Stimulated activated CD4-positive, alpha-beta T cell treated with anti-CD3 and anti-CD28 coated beads, Interleukin-2, amount 100 ng/mL, for 4 hours (primary cell): ENCODE measurements at regions not wholly inside any gene's neighbourhood (a gene's known extent, or its start where the extent isn't known, plus 50 kb on each side); places are given as distances from the start of the nearest gene placed in this dataset.

Source experiments
- DNase-seq: peaks from one replicate; pipeline ENCODE4 v3.0.0-alpha.2; 2020; ENCODE audit warnings: low read depth

DNA sequence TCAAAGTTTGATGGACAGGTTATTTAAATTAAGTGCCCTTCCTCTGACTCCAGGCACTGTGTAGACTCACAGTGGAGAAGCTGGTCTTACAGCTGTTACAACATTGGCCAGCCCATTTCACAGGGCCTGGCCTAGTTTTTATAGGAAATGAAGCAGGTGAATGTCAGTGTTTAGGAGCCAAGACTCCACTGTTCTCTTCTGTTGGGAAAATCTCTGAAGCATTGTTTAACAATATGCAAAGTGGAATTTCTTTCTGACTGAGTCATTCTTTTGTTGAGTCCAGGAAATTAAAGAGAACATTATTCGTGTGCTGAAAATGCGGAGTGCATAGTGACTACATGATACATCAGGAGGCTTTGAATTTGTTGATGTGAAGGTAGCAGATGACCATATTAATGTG, 64.7 kb downstream of the ARRDC4 start:
- no peak for DNase-seq

DNA sequence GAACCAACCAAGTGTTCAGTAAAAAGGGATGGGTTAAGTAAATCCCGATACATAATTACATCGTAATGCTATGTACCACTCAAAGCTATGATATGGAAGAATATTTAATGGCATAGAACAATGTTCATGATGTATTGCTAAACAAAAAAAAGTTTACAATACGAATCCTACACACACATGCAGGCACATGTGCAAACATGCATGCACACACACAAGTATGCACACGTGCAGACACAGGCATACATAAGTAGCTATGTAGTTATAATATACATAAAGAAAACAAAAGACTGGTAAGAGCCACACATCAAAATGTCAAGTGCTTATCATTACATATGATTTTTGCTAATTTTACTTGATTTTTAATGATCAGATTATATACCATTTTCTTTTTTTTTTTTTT, 74.2 kb downstream of the ARRDC4 start:
- DNase-seq: no peak

- no peak for DNase-seq
Observed at GRCh38 chr15:98035134-98035533, 74.6 kb downstream of the ARRDC4 start.

GRCh38 chr15:98035577-98036010, 75.1 kb downstream of the ARRDC4 start:
- DNase-seq: no peak

GRCh38 chr15:98039596-98039995, 79.1 kb downstream of the ARRDC4 start:
- no peak for DNase-seq

DNA sequence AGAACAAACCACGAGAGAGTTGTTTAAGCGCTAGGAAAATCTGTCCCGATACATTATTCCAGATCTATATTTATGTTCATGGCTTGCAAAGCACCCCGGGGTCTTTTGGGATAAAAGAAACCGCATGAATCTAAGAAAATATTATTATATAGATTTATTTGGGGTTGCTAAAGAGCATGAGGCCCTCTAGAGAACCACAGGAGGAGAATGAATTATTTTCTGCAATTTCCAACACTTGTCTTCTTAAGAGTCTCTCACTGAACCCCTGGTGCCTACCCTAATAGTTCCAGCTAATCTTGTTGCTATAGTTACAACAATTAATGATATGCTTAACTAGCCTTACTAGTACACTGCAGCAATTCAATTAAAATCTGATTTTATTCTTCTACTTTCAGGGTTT, 79.6 kb downstream of the ARRDC4 start:
- no peak for DNase-seq

DNA sequence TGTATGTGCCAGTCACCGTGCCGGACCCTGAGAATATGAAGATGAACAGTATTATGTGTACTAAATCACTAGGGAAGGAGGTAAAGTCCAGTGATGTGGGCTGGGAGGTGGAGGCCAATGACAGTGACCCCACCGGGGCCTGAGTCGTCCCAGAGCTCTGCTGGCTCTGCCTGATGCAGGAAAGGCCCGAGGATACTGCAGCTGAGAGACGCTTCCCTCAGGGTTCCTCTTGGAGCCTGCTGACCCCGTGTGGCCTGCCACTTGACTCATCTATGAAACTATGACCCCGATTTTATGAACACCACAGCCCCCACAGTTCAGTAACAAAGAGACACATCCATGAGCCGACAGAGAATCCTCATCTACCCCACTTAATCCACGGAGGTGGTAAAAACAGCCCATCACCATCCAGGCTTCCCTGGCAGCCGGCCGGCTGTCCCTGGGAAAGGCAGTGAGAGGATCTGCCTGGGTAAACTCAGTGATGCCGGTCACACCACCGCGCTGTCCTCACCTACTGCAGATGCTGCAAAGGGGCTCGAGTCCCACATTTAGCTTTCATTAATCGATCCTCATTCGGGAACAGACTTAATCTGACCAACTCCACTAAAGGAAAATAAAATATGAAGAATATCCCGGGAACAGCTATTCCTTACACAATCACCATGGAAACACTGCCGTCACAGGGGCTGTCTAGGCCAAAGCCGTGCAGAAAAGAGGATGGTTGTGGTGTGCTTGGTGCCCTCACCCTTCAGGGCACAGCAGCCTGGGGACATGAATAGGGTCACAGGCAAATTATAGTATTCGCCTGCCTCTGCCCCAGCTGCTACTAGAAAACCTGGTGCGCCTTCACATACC, 82.9 kb downstream of the ARRDC4 start:
- no peak for DNase-seq

- no peak for DNase-seq
Observed at GRCh38 chr15:98051734-98052133, 91.2 kb downstream of the ARRDC4 start.

GRCh38 chr15:98057453-98057852, 97.0 kb downstream of the ARRDC4 start:
- DNase-seq: no peak

DNA sequence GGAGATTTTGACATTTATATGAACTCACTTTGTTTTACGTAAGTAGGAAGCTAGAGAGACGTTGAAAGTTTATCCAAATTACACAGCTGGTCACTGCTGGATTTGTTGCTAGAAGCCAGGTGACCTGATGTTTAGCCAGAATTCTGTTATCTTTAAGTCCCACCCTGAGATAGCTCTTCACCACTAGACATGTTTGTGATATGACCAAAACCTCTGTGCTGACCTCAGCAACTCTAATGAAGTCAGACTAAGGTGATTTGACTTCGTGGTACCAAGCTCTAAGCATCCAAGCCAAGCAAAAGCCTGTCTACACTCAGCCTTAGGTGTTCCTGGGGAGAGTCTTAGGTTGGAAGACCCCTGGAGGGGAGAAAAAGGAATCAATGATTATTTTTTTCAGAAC, 102.4 kb downstream of the ARRDC4 start:
- no peak for DNase-seq

DNA sequence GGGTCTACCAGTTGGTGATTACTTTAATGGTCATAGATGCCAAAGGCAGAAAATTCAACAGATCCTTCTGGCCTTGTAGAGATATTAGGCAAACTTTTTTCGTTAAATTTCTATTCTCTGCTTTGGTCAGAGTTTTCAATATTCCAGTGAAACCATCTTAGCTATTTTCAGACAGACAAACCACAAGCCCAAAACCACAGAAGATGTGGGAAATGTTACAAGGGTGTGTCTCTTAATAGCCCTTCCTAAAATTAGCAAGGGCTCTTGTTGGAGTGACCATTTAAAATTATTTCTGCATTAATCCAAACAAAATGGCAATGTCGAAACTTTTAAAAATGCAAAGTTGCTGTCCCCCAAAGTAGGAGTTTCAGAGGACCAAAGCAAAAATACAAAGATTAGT, 102.8 kb downstream of the ARRDC4 start:
- DNase-seq: no peak

DNA sequence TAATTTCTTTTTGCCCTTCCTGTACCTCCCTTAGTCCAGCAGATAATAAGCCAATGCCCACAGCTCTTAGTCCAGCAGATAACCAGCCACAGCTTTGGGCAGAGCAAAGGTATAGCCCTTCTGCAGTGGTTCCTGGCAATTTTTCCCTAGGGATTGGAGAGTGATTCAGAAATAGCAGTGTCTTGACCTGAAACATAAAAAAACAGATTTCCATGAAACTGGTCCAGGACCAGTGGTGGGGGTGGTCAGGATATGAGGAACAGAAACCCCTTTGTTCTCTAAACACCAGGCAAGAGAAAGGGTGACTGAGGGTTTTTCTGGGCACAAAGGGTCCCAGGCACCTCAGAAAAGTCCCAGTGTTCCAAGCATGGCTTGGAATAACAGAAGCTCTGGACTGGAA, 103.4 kb downstream of the ARRDC4 start:
- no peak for DNase-seq

GRCh38 chr15:98067339-98067738, 106.8 kb downstream of the ARRDC4 start:
- DNase-seq: no peak

DNA sequence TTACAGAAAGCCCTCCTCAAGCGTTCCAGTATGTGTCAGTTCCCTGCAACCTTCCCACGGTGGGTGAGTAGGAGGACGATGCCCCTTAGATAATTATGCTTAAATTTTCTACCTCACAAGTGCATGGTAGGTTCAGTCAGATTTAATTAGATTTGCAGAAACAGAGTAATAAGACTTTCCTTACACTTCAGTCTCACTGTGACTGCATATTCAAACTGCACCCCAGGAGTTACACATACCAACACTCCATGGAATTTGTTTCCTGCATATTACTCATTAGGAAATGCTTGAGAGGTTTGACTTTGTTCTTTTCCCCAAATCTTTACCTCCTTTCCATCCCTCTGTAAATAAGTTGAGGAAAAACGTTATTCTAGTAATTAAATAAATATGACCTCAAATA, 108.8 kb downstream of the ARRDC4 start:
- DNase-seq: no peak

DNA sequence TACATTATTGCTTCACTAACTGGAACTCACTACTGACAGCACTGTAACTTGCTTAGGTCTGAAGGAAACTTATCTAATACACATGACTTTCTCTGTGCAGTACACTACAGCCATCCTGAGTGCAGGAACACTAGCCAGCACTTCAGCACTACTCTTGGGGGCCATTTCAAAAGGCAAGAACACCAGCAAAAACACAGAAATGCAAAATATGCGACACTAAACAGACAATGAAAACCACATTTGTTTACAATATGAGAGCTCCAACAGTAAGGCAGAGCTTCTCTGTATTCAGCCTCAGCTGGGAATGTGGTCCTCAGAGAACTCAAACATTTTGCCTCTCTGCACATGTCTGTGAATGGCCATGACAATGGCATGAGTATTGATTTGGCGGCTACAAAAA, 109.6 kb downstream of the ARRDC4 start:
- DNase-seq: no peak

DNA sequence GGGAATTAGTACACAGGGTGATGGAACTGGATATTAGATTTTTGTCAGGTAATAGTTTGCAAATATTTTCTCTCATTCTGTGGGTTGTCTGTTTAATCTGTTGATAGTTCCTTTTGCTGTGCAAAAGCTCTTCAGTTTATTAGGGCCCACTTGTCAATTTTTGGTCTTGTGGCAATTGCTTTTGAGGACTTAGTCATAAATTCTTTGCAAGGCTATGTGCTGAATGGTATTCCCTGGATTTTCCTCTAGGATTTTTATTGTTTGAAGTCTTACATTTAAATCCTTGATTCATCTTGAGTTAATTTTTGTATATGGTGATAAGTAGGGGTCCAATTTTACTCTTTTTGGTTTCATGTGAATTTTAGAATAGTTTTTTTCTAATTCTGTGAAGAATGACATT, 111.3 kb downstream of the ARRDC4 start:
- no peak for DNase-seq

DNA sequence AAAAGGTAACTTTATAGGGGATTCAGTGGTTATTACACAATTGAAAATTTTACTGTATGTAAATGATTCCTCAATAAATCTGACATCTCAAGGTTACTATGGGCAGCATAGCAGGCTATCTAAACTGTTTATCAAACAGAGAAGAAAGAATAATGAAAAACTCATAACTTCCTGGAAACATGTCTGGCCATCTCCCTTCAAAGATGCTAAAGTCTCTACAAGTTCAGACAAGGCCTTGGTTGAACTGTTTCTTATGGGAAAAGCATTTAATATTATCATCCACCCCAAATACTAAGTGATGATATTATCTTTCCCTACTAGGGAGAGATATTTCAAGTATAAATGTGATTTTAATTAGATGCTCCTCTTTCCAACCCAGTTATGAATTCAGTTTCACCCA, 114.9 kb downstream of the ARRDC4 start:
- no peak for DNase-seq

GRCh38 chr15:98076021-98076816, 115.7 kb downstream of the ARRDC4 start:
- no peak for DNase-seq

GRCh38 chr15:98077186-98077585, 116.7 kb downstream of the ARRDC4 start:
- no peak for DNase-seq

DNA sequence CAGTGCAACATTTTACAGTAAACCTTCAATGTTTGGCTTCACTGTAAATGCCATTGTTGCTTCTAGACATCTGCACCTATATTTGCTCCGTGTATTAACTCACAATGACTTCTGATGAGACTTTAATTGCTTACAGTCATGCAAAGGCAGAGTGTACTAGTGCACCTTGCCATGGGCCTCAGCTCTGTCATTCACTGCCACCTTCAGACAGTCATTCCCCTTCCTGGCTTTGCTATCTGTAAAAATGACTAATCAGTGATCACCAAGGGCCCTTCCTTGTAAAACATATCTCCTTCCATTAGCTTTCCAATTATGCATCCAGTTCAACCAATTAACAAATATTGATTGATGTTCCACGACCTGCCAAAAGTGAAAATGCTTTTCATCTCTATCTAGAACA, 120.3 kb downstream of the ARRDC4 start:
- DNase-seq: no peak

DNA sequence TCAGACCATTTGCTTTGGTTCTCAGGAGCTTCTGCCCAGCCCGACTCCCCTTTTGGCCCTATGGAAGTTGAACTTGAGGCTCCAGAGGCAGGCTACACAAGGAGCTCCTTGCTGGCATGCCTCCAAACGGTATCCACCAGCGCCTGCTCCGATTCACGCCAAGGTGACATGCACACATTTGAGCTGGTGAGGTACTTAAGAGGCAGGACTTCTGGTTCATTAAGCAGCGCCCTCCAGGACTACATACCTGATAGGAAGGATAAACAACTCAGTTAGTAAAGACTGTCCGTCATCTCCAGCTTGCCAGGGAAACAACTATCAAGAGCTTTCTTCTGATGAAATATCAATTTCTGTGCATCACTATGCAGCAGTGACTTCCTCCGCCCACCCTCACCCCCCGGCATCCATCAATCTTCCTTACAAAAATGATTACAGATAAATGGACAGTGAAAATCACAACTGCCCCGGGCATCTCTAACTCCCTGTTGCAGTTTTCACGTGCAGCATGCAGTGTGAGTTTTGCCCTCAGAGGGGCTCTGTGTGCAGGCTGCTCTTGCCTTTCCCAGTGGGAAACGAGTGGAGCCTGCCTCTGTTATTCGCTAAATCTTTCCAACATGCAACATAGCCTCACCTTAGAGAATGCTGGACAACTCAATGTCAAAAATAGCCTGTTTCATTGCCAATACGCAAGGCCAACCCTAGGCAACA, 122.9 kb downstream of the ARRDC4 start:
- no peak for DNase-seq

GRCh38 chr15:98085003-98085639, 124.6 kb downstream of the ARRDC4 start:
- peak; percentile 13 for DNase-seq
